ENCODE measurements at regions not wholly inside any gene's neighbourhood (a gene's known extent, or its start where the extent isn't known, plus 50 kb on each side); places are given as distances from the start of the nearest gene placed in this dataset.
"Not testable (repeated sequence)": the region's sequence is repeated elsewhere in the genome, so short reads cannot be mapped to it uniquely, and the experiment has no call there.

DNA sequence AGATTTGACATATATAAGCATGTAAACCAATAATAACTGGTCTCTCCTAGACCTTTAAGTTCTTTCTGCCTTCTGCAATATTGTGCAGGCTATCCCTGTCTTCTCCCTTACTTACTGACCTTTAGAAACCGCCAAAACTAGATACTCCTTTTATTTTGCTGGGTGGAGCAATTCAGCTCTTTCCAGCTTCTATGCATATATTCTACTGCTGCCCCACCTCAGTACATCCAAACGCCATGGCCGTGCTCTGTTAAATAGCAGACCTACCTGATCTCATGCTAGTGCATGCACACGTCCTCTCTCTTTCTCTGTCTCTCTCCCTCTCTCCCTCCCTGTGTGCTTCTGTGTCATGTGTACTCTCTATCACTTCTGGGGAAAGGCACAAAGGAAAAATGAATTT is 76.7 kb upstream of the CAPRIN1 start:
- intact Hi-C loops (cut with micrococcal nuclease), result no loop called here

DNA sequence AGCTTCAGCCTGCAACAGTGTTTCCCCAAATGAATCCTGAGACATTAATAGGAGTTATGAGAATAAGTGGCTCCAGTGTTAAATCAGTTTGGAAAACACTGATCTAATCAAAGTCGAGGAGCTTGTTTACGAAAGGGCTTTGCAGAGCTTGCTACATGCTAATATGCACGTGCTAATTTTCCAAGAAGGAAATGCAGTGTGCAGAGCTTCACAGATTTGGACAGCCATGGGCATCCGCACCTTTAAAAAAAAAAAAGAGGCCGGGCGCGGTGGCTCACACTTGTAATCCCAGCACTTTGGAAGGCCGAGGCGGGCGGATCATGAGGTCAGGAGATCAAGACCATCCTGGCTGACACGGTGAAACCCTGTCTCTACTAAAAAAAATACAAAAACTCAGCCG is 79.7 kb upstream of the LMO2 start:
- intact Hi-C loops (cut with micrococcal nuclease), result not testable (repeated sequence)

GRCh38 chr11:33970984-33971466 is 79.1 kb upstream of the LMO2 start:
- intact Hi-C loops (cut with micrococcal nuclease), result no loop called here

- intact Hi-C loops (cut with micrococcal nuclease), result no loop called here
Measured at GRCh38 chr11:33967451-33967850, 75.6 kb upstream of the LMO2 start.

GRCh38 chr11:33965032-33965431 is 73.2 kb upstream of the LMO2 start:
- intact Hi-C loops (cut with micrococcal nuclease), result no loop called here

- intact Hi-C loops (cut with micrococcal nuclease), result no loop called here
Measured at GRCh38 chr11:33959855-33960400, 68.1 kb upstream of the LMO2 start.

- intact Hi-C loops (cut with micrococcal nuclease), result no loop called here
Measured at GRCh38 chr11:33957304-33957917, 65.5 kb upstream of the LMO2 start.

DNA sequence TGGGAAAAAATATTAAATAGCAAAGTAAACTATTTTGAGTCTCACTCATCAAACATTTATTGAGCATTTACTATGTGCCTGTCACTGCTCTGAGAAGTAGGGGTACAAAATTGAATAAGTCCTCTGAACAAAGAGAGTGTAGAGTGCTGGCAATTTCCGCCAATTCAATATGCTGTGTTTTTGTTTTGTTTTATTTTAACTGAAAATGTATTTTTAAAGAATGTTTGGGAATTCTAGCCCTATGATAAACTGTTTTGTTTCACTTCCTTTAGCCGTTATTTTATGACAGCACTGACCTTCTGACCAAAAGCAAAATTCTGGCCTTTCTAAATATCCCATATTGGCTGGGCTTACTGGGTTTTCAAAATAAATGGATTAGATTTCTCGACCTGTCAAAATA is 64.7 kb upstream of the LMO2 start:
- intact Hi-C loops (cut with micrococcal nuclease), result no loop called here

DNA sequence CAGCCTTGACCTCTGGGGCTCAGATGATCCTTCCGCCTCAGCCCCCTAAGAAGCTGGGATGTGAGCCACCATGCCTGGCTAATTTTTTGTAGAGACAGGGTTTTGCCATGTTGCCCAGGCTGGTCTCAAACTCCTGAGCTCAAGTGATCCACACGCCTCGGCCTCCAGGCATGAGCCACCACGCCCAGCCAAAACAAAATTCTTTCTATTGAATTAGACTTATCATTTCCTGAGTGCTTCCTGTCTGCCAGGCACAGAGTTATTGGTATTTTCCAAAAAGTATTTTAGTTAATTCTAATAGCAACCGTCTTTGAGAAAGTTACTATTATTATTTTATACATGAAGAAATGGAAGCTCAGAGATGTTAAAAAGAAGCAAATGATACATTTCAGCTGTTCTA is 61.4 kb upstream of the LMO2 start:
- intact Hi-C loops (cut with micrococcal nuclease), result no loop called here

- intact Hi-C loops (cut with micrococcal nuclease), result no loop called here
Measured at GRCh38 chr11:33952805-33953204, 60.9 kb upstream of the LMO2 start.

DNA sequence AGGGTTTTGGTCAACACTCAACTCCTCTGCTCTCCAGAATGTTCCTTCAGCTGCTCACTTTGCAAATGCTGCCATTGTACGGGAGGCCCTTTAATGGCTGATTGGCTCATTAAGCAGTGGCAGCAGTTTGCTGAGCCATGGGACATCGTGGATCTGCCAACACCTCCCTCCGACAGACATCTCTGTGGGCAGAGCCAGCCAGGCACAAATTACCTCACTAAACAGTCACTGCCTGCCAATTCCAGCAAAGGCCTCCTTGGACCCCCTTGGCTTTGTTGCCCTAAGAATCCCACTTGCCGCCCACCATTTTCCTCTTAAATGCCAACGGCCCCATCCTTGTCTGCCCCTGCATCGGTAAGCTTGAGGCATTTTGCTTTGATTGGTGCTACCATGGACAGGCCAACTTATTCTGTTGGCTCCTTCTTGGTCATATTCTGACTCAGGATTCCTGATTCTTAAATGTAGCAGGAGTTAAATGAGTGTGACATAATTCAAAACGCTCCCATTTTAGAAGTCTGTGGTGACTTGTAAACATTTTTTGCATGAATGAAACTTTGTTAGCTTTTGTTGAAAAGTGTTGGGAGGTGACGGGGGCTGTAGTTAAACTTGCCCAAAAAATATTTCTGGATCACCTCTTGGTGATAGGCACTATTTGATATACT is 57.5 kb upstream of the LMO2 start:
- intact Hi-C loops (cut with micrococcal nuclease), result no loop called here

DNA sequence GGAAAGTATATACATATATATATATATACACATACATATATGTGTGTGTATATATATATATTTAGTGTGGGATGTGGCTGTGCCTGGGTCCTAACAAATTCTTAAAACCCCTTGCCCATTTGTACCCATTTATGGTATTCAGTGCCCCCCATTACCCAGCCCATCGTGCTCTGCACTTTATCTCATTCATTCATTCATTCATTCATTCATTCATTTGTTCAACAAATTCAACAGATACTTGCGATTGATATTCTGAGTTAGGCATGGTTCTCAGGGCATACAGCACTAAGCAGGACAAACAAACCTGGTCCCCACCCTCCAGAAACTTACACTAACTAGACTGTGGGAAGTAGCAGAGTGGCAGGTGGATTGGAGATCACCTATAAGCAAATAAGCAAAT is 56.6 kb upstream of the LMO2 start:
- intact Hi-C loops (cut with micrococcal nuclease), result no loop called here

GRCh38 chr11:33947918-33948317 is 56.0 kb upstream of the LMO2 start:
- intact Hi-C loops (cut with micrococcal nuclease), result not testable (repeated sequence)

DNA sequence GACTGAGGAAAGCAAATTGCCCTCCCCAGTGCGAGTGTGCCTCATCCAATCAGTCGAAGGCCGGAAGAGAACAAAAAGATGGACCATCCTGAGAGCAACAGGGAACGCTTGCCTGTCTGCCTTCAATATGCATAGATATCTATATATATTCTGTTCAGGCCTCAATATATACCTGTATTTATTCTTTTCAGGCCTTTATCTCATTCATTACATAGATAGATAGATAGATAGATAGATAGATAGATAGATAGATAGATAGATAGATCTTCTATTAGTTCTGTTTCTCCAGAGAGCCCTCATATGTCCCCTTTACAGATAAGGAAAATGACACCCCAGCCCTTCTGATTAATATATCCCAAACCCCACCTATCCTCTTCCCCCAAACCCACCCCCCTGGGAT is 55.1 kb upstream of the LMO2 start:
- intact Hi-C loops (cut with micrococcal nuclease), result no loop called here

GRCh38 chr11:33945481-33946268 is 53.8 kb upstream of the LMO2 start:
- intact Hi-C loops (cut with micrococcal nuclease), result no loop called here

DNA sequence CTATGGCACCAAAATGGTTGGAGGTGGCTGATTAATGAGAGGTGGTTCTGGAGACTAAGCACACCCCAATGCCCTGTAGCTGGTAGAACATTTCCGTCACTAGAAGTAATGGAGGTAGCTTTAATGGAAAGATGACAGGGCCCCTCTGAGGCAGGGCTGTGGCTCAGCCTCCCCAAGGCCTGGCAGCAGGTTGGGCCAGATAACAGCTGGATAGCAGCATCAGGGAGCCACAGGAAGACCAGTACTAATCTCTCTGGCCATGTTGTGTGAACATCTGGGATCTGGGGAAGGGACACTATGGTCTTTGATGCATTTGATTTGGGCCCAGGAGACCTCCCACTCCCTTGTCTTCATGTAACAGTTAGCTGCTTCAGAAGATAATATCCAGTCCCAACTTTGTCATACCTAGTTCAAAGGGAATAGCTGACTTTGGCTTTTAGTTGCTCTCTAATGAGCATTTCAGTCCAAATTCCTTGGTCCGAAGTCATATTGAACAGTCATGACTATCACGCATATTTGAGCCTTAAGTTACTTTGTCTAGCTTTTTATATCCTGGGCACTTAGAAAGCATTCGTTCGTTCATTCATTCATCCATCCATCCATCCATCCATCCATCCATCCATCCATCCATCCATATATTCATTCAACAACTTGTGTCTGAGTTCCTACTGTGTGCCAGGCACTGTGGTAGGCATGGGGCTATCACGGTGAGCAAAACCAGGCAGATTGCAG is 53.0 kb upstream of the LMO2 start:
- intact Hi-C loops (cut with micrococcal nuclease), result no loop called here

GRCh38 chr11:33944345-33944692 is 52.4 kb upstream of the LMO2 start:
- intact Hi-C loops (cut with micrococcal nuclease), result no loop called here

DNA sequence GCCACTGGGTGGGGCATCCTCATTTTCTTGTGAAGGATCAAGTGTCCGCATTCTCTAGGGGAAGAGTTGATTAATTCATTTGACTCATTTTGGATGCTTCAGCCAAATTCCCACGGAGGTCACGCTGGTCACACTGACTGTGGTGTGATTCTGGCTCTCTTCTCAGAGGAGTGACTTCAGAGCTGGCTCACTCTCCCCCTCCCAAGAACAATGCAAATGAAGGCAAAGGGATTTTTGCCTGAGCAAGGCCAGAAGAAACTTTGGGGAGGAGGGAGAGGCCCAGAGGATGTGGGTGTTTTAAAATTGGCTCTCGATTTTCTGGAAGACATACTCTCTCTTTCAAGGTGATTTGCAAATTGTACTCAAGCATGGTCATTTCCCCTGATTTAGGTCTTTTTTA is 51.1 kb upstream of the LMO2 start:
- intact Hi-C loops (cut with micrococcal nuclease), result no loop called here

DNA sequence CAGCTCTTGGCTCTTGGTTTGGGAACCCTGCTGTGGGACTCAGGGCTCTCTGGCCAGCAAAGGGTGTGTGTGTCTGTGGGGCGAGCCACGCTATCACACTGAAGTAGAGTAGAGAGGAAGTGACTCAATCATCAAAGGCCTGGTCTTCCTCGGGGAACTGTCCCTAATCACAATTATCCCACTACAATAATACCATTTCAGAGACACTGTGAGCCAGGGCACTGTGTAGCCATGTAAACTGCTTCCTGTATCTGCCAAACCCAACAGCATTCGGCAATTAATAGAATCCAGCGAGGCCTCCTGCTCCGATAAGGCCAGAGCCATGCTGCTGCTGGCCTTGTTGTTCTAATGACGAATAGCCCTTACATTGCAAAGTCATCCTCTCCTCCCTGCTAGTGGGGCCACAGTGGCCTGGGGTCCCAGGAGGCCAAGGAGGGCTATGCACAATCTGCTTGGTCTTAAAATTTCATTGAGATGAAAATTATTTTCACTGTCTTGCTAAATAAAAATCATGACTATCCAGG is 49.8 kb upstream of the LMO2 start:
- intact Hi-C loops (cut with micrococcal nuclease), result no loop called here
